ENCODE measurements at regions not wholly inside any gene's neighbourhood (a gene's known extent, or its start where the extent isn't known, plus 50 kb on each side); places are given as distances from the start of the nearest gene placed in this dataset.

- Histone ChIP-seq H3K9me3 (ENCODE audit: control insufficient read depth, insufficient read depth, low read depth, low read length) (no peaks in the 10 kb centered on the region), H3K27me3 (ENCODE audit: control insufficient read depth, insufficient read depth, low read length) (no peaks in the 10 kb centered on the region), H3K36me3 (ENCODE audit: control insufficient read depth, insufficient read depth, low read length) (no peaks in the 10 kb centered on the region), H3K4me1 (ENCODE audit: control insufficient read depth, insufficient read depth, low read length) (no peaks in the 10 kb centered on the region), H3K4me3 (ENCODE audit: low read depth in 2 of 2, low read length in 2 of 2) (no peak overlapping the region), H3K27ac (ENCODE audit: low read length) (no peak overlapping the region)
- CTCF ChIA-PET, result no interaction called here
- no TSS peak for BruUV-seq (replicated peaks)
- ATAC-seq (no peak), DNase-seq (ENCODE audit: low read depth, low spot score) (no peak)
- TF ChIP-seq POLR2AphosphoS5 (IDR thresholded peaks at IDR 0.05; ENCODE audit: low read depth, low read length), result no peak
- POLR2A ChIA-PET, result no interaction called here
- in situ Hi-C loops (cut with HindIII; ENCODE audit: low pct_unique_long_range_greater_than_20kb, low sequenced_read_pairs), result no loop called here
- intact Hi-C loops (cut with micrococcal nuclease; ENCODE audit: unreplicated experiment), result no loop called here
These were observed 1554.4 kb upstream of the LRRTM1 start for GRCh38 chr2:81858998-81859397.

GRCh38 chr2:81853341-81853740 lies 1548.8 kb upstream of the LRRTM1 start:
- in situ Hi-C loops (cut with HindIII; ENCODE audit: low pct_unique_long_range_greater_than_20kb, low sequenced_read_pairs) (no loop called here), intact Hi-C loops (cut with micrococcal nuclease; ENCODE audit: unreplicated experiment) (no loop called here)
- H3K36me3 ChIP-seq (ENCODE audit: control insufficient read depth, insufficient read depth, low read length), result no peaks in the 10 kb centered on the region
- no peak for TF ChIP-seq SIN3A (IDR thresholded peaks at IDR 0.05; ENCODE audit: borderline replicate concordance, insufficient read depth, low read depth, low read length)
- no peak for TF ChIP-seq POLR2AphosphoS5 (IDR thresholded peaks at IDR 0.05; ENCODE audit: low read depth, low read length)
- TF ChIP-seq, protein P1, sequence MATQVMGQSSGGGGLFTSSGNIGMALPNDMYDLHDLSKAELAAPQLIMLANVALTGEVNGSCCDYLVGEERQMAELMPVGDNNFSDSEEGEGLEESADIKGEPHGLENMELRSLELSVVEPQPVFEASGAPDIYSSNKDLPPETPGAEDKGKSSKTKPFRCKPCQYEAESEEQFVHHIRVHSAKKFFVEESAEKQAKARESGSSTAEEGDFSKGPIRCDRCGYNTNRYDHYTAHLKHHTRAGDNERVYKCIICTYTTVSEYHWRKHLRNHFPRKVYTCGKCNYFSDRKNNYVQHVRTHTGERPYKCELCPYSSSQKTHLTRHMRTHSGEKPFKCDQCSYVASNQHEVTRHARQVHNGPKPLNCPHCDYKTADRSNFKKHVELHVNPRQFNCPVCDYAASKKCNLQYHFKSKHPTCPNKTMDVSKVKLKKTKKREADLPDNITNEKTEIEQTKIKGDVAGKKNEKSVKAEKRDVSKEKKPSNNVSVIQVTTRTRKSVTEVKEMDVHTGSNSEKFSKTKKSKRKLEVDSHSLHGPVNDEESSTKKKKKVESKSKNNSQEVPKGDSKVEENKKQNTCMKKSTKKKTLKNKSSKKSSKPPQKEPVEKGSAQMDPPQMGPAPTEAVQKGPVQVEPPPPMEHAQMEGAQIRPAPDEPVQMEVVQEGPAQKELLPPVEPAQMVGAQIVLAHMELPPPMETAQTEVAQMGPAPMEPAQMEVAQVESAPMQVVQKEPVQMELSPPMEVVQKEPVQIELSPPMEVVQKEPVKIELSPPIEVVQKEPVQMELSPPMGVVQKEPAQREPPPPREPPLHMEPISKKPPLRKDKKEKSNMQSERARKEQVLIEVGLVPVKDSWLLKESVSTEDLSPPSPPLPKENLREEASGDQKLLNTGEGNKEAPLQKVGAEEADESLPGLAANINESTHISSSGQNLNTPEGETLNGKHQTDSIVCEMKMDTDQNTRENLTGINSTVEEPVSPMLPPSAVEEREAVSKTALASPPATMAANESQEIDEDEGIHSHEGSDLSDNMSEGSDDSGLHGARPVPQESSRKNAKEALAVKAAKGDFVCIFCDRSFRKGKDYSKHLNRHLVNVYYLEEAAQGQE (IDR thresholded peaks at IDR 0.05; ENCODE audit: insufficient read depth in 1 of 2, low read depth in 2 of 2, low read length in 1 of 2), result no peak
- no peak for TF ChIP-seq CTCF (IDR thresholded peaks at IDR 0.05)
- ATAC-seq, result no peak
- H3K27ac ChIP-seq (ENCODE audit: low read length), result no peak overlapping the region
- DNase-seq (ENCODE audit: low read depth, low spot score), result no peak
- ChIA-PET POLR2A (no interaction called here), CTCF (no interaction called here)
- H3K9me3 ChIP-seq (ENCODE audit: control insufficient read depth, insufficient read depth, low read depth, low read length), result no peaks in the 10 kb centered on the region
- H3K27me3 ChIP-seq (ENCODE audit: control insufficient read depth, insufficient read depth, low read length), result no peaks in the 10 kb centered on the region
- BruUV-seq (replicated peaks), result no TSS peak
- no peaks in the 10 kb centered on the region for H3K4me1 ChIP-seq (ENCODE audit: control insufficient read depth, insufficient read depth, low read length)
- H3K4me3 ChIP-seq (ENCODE audit: low read depth in 2 of 2, low read length in 2 of 2), result no peak overlapping the region

DNA sequence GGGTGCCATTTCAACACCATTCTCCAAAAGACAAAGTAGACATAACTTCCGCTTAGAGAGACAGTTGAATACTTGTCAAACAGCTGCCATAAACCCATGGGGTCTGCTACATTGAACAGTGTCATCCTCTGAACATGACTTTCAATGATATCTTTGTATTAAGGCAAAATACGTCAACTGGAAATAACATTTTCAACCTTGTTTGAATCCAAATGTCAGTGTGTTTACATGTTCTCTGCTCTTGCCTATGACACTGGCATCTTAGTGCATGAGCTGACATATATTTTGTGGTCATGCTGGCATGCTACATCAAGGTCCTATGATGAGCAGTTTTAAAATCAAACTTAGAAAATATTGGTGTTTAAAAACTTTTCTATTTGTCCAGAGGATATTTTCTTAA lies 1548.1 kb upstream of the LRRTM1 start:
- ATAC-seq (no peak), DNase-seq (ENCODE audit: low read depth, low spot score) (no peak)
- TF ChIP-seq, protein P1 (IDR thresholded peaks at IDR 0.05; ENCODE audit: insufficient read depth in 1 of 2, low read depth in 2 of 2, low read length in 1 of 2), result no peak
- TF ChIP-seq SIN3A (IDR thresholded peaks at IDR 0.05; ENCODE audit: borderline replicate concordance, insufficient read depth, low read depth, low read length) (no peak), POLR2AphosphoS5 (IDR thresholded peaks at IDR 0.05; ENCODE audit: low read depth, low read length) (no peak), TCF7L2 (IDR thresholded peaks at IDR 0.05; ENCODE audit: low read depth, low read length) (no peak), CTCF (IDR thresholded peaks at IDR 0.05) (no peak)
- no peaks in the 10 kb centered on the region for H3K4me1 ChIP-seq (ENCODE audit: control insufficient read depth, insufficient read depth, low read length)
- POLR2A ChIA-PET, result no interaction called here
- intact Hi-C loops (cut with micrococcal nuclease; ENCODE audit: unreplicated experiment), result no loop called here
- in situ Hi-C loops (cut with HindIII; ENCODE audit: low pct_unique_long_range_greater_than_20kb, low sequenced_read_pairs), result no loop called here
- no peak overlapping the region for H3K27ac ChIP-seq (ENCODE audit: low read length)
- no peak overlapping the region for H3K4me3 ChIP-seq (ENCODE audit: low read depth in 2 of 2, low read length in 2 of 2)
- H3K27me3 ChIP-seq (ENCODE audit: control insufficient read depth, insufficient read depth, low read length), result no peaks in the 10 kb centered on the region
- BruUV-seq (replicated peaks), result no TSS peak
- CTCF ChIA-PET, result no interaction called here
- H3K9me3 ChIP-seq (ENCODE audit: control insufficient read depth, insufficient read depth, low read depth, low read length), result no peaks in the 10 kb centered on the region
- no peaks in the 10 kb centered on the region for H3K36me3 ChIP-seq (ENCODE audit: control insufficient read depth, insufficient read depth, low read length)

Measured in Panc1 (cell line).